Keratinocyte (primary cell): ENCODE measurements at regions not wholly inside any gene's neighbourhood (a gene's known extent, or its start where the extent isn't known, plus 50 kb on each side); places are given as distances from the start of the nearest gene placed in this dataset.

Experiments used
- CTCF ChIP-seq, 3 experiments: IDR thresholded peaks in 1 of 3; conservative IDR thresholded peaks in 1 of 3; optimal IDR thresholded peaks in 1 of 3; 2 replicates in 2 of 3; 3 replicates in 1 of 3; pipeline versions ENCODE3 to v1.5.1; 2011; ENCODE audit warnings: low read length in 3 of 3, mild to moderate bottlenecking in 3 of 3, moderate library complexity in 2 of 3, control low read depth in 1 of 3, inconsistent platforms in 1 of 3; ENCODE audit not compliant: insufficient read depth in 2 of 3; ENCODE audit errors: extremely low read depth in 1 of 3
- EZH2 ChIP-seq: IDR thresholded peaks from one replicate; pipeline ENCODE4 v1.6.1; 2012; ENCODE audit warnings: inconsistent platforms, mild to moderate bottlenecking, low read length, moderate library complexity

DNA sequence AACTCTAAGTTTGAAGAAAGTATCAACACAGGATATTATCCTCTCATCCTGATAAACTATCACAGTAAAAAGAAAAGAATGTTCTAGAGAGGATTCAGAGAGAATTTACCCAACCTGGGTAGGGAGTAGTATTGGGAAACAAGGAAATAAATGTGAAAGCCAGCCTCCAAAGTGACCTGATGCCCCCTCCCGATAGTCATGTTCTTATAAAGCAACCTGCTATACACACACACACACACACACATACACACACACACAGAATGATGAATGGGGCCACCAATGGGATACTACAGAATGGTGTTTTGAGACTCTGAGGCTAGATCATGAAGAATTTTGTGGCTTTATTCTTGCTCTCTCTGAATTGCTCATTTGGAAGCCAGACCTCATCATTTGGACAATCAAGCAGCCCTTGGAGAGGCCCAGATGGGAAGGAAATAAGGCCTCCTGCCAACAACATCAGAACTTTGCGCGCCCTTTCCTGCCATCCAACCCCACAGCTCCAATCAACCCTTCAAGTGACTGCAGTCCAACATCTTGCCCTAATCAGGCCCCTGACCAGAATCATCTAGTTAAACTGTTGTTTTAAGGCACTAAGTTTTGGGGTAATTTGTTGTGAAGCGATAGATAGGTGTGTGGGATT is 807.9 kb upstream of the ARGLU1 start:
- no peak for TF ChIP-seq CTCF (optimal IDR thresholded peaks at IDR 0.05 in 1 of 3, IDR thresholded peaks at IDR 0.05 in 1 of 3, conservative IDR thresholded peaks at IDR 0.05 in 1 of 3; ENCODE audit: extremely low read depth in 1 of 3, insufficient read depth in 2 of 3, low read length in 3 of 3)
- TF ChIP-seq EZH2, result no peak
